ENCODE measurements at regions not wholly inside any gene's neighbourhood (a gene's known extent, or its start where the extent isn't known, plus 50 kb on each side); places are given as distances from the start of the nearest gene placed in this dataset.

DNA sequence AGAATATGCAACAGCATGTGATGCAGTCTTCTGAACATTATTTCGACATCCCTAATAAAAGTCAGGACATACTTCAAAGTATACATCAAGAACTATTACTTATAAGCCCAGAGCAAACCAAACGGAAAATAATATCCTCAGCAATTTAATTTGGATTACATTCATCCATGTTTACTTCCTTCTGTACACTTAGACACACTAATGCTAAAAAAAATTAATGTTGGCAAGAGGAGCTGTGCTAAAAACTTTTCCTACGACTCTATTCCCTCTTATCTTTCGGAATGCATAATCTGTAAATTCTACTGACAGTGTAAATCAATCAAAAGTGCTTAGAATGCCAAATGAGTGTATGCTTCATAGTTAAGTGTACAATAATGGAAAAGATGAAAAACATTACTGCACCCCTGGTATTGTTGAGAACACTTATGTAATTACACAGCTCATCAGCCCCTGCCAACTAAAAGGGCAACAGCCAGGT lies 301.2 kb upstream of the HSF2 start:
- TF ChIP-seq, protein P1, sequence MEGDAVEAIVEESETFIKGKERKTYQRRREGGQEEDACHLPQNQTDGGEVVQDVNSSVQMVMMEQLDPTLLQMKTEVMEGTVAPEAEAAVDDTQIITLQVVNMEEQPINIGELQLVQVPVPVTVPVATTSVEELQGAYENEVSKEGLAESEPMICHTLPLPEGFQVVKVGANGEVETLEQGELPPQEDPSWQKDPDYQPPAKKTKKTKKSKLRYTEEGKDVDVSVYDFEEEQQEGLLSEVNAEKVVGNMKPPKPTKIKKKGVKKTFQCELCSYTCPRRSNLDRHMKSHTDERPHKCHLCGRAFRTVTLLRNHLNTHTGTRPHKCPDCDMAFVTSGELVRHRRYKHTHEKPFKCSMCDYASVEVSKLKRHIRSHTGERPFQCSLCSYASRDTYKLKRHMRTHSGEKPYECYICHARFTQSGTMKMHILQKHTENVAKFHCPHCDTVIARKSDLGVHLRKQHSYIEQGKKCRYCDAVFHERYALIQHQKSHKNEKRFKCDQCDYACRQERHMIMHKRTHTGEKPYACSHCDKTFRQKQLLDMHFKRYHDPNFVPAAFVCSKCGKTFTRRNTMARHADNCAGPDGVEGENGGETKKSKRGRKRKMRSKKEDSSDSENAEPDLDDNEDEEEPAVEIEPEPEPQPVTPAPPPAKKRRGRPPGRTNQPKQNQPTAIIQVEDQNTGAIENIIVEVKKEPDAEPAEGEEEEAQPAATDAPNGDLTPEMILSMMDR (tag by site-specific recombination; IDR thresholded peaks at IDR 0.05): no peak
- TF ChIP-seq SCRT1 (tag by site-specific recombination; IDR thresholded peaks at IDR 0.05; ENCODE audit: borderline replicate concordance): no peak
- TF ChIP-seq, protein P2, sequence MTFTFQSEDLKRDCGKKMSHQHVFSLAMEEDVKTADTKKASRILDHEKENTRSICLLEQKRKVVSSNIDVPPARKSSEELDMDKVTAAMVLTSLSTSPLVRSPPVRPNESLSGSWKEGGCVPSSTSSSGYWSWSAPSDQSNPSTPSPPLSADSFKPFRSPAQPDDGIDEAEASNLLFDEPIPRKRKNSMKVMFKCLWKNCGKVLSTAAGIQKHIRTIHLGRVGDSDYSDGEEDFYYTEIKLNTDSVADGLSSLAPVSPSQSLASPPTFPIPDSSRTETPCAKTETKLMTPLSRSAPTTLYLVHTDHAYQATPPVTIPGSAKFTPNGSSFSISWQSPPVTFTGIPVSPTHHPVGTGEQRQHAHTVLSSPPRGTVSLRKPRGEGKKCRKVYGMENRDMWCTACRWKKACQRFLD (tag by site-specific recombination; IDR thresholded peaks at IDR 0.05): no peak
- no peak for TF ChIP-seq YY1 (tag by site-specific recombination; IDR thresholded peaks at IDR 0.05)
- 0 out of 2 replicates have a peak, but pooled peaks have one; percentile 9 for TF ChIP-seq FEZF1 (tag by site-specific recombination; IDR thresholded peaks at IDR 0.05)
- TF ChIP-seq MYNN (tag by site-specific recombination; IDR thresholded peaks at IDR 0.05; ENCODE audit: borderline replicate concordance): no peak
- no peak for TF ChIP-seq ZBTB8A (tag by site-specific recombination; IDR thresholded peaks at IDR 0.05)
- no peak for TF ChIP-seq ZNF274 (IDR thresholded peaks at IDR 0.05; ENCODE audit: low read length)
- TF ChIP-seq ZNF274 (tag by site-specific recombination; IDR thresholded peaks at IDR 0.05; ENCODE audit: borderline replicate concordance): no peak
- TF ChIP-seq ZNF10 (tag by site-specific recombination; IDR thresholded peaks at IDR 0.05): no peak
- TF ChIP-seq, protein P3, sequence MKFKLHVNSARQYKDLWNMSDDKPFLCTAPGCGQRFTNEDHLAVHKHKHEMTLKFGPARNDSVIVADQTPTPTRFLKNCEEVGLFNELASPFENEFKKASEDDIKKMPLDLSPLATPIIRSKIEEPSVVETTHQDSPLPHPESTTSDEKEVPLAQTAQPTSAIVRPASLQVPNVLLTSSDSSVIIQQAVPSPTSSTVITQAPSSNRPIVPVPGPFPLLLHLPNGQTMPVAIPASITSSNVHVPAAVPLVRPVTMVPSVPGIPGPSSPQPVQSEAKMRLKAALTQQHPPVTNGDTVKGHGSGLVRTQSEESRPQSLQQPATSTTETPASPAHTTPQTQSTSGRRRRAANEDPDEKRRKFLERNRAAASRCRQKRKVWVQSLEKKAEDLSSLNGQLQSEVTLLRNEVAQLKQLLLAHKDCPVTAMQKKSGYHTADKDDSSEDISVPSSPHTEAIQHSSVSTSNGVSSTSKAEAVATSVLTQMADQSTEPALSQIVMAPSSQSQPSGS (tag by site-specific recombination; IDR thresholded peaks at IDR 0.05; ENCODE audit: low read depth): no peak
- TF ChIP-seq, protein P4, sequence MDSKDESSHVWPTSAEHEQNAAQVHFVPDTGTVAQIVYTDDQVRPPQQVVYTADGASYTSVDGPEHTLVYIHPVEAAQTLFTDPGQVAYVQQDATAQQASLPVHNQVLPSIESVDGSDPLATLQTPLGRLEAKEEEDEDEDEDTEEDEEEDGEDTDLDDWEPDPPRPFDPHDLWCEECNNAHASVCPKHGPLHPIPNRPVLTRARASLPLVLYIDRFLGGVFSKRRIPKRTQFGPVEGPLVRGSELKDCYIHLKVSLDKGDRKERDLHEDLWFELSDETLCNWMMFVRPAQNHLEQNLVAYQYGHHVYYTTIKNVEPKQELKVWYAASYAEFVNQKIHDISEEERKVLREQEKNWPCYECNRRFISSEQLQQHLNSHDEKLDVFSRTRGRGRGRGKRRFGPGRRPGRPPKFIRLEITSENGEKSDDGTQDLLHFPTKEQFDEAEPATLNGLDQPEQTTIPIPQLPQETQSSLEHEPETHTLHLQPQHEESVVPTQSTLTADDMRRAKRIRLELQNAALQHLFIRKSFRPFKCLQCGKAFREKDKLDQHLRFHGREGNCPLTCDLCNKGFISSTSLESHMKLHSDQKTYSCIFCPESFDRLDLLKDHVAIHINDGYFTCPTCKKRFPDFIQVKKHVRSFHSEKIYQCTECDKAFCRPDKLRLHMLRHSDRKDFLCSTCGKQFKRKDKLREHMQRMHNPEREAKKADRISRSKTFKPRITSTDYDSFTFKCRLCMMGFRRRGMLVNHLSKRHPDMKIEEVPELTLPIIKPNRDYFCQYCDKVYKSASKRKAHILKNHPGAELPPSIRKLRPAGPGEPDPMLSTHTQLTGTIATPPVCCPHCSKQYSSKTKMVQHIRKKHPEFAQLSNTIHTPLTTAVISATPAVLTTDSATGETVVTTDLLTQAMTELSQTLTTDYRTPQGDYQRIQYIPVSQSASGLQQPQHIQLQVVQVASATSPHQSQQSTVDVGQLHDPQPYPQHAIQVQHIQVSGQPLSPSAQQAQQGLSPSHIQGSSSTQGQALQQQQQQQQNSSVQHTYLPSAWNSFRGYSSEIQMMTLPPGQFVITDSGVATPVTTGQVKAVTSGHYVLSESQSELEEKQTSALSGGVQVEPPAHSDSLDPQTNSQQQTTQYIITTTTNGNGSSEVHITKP (tag by site-specific recombination; IDR thresholded peaks at IDR 0.05): no peak
- TF ChIP-seq ZNF174 (tag by site-specific recombination; IDR thresholded peaks at IDR 0.05): no peak
